ENCODE measurements at regions not wholly inside any gene's neighbourhood (a gene's known extent, or its start where the extent isn't known, plus 50 kb on each side); places are given as distances from the start of the nearest gene placed in this dataset.
"Not testable (repeated sequence)": the region's sequence is repeated elsewhere in the genome, so short reads cannot be mapped to it uniquely, and the experiment has no call there.

- no peak for DNase-seq
Measured at GRCh38 chr16:51553314-51553713, 402.2 kb upstream of the SALL1 start.

- no peak for DNase-seq
Measured at GRCh38 chr16:51550800-51551347, 399.8 kb upstream of the SALL1 start.

DNA sequence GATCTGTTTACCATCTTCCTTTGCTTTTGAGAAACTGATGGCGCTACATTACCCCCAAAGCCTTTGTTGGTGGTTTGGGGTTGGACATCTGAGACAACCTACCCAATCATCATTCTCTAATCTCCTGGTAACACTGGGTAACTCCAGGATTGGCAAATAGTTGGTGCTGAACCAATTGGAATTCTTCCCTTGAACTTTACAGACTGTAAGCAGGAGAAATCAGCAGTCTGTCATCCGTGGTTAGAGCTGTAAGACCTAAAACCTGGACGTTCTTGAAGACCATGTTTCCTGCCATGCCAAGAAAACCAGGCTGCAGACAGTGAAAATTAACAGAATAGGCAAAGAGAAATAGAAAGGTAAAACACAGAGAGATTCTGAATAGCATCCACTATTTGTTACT lies 398.8 kb upstream of the SALL1 start:
- DNase-seq, result no peak

GRCh38 chr16:51545951-51546350 lies 394.9 kb upstream of the SALL1 start:
- no peak for DNase-seq

GRCh38 chr16:51544851-51545467 lies 393.9 kb upstream of the SALL1 start:
- no peak for DNase-seq

GRCh38 chr16:51543971-51544370 lies 392.9 kb upstream of the SALL1 start:
- DNase-seq, result no peak

DNA sequence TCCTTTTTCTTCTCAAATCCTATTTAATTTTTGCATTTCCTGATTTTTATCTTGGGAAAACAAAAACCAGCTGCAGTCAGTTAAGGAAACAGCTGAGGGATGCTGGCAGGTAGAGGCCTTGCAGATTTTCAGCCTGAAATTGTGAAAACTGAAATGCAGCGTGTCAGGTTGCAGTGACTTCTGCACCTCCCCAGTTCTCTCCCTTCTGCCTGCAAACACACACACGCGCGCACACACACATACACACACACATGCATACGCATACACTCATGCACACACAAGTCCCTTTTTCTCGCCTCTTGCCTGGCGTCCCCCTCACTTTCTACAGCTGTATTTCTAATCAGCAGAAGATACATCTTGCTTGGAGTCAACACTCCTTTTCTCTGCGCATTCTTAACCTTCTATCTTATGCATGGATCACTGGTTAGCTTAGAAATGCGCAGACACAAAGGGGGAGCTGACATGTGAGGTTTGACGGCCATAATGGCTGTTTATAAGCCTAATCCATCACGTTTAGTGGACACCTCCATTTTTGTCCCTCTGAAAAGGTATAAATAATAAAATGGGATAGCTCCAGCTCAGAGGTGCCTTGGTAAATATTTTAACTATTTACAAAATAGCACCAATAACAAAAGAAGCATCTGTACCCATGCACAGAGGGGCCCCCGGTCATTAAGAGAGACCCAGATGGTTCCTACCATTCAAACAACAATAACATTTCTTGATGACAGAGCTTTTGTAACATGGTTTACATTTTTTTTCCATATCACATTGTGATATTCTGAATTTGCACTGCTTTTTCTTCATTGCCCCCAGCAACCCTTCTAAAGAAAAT lies 392.1 kb upstream of the SALL1 start:
- no peak for DNase-seq

DNA sequence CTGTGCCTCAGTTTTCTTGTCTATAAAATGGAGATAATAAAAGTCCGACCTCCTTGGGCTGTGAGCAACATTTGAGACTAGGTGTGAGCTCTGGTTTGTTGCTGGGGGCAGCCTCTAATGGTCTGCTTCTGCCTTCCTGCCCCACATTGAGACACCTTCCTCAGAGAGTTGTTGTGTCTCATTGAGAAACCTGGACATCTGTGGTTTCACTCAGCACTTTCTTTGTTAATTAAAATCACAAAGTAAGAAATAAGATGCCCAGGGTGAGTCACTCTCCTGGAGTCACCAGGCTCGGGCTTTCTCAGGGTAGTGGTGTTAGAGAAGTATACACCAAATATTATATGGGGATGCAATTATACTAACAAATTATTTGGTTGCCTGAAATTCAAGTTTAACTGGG lies 389.2 kb upstream of the SALL1 start:
- DNase-seq, result no peak

DNA sequence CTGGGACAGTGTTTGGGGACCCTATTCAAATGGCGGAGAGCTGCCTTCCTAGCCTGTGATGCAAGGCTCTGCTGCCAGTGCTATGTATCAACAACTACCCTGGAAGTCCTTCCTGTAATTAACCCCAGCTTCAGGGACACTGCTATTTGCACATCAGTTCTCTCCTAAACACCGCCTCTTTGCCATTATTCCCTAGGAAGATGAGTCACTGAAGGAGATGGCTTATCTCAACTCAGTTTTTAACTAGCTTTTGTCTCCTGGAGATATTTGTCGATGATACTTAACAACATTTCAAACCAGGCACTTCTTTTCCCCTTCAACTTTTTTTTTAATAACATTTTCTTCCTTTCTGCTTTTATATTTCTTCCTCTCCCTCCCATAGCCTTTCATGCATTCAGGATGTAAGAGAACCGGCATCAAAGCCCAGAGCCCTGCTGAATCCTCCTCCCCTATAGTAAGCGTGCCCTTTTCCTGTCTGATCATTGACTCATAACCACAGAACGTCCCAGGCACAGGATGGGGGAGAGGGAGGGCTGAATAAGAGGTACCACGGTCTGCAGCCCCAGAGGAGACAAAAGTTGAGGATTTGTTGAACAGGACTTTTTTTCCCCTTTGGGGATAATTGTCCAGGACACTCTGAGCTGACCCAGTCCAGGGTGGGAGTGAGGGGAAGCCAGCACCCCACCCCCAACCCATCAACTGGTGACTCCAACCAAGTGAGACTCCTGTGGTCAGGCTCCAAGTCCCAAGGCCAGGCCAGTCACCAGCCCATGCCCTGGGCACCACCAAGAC lies 387.8 kb upstream of the SALL1 start:
- DNase-seq, result no peak

DNA sequence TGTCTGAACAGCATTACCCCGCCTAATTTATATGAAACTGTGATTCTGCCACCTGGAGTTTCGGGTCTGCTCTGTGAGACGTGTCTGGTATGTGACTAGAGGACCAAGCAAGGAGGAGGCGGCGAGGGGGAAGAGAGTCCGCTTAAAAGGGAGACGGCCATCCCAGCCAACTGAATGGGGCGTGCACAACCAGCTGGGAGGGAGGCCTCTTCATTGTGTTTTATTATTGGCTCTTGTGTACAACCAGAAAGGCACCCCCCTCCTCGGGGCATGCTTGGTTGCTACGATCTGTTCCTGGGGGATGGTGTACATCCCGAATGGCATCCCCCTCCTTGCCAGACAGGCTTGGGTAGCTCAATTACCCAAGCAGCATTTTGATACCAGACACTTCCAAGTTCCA lies 384.5 kb upstream of the SALL1 start:
- DNase-seq, result peak in 4 of 56 donors; percentile 13 to 27 (median 16)

DNA sequence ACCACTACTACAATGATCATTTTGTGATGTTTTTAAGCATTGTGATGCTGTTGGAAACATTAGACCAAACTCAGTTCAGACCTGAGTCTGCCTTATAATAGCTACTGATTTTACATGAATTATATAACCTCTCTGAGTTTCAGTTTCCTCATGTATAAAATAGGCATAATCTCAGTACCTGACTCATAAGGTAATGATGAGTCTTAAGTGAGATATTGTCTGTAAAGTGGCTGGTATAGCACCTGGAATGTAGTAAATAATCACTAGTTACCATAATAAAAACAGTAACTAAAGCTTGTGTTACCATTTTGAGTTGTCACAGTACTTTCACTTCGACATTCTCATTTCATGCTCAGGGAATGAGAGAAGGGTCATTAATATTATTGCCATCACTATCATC lies 381.5 kb upstream of the SALL1 start:
- DNase-seq, result no peak

DNA sequence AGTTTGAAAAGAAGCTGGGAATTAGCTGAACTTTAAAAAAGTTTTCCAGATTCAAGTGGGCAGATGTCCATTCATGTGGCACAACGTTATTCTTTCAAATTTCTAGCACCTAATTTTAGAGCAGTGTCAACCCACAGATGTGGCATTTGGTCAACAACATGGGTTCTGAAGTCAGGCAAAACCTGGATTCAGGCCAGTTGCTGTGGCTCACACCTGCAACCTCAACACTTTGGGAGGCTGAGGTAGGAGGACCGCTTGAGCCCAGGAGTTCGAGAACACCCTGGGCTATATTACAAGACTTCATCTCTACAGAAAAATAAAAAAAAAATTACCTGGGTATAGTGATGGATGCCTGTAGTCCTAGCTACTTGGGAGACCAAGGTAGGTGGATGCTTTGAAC lies 380.2 kb upstream of the SALL1 start:
- DNase-seq, result no peak

- DNase-seq, result no peak
Measured at GRCh38 chr16:51527349-51527748, 376.3 kb upstream of the SALL1 start.

DNA sequence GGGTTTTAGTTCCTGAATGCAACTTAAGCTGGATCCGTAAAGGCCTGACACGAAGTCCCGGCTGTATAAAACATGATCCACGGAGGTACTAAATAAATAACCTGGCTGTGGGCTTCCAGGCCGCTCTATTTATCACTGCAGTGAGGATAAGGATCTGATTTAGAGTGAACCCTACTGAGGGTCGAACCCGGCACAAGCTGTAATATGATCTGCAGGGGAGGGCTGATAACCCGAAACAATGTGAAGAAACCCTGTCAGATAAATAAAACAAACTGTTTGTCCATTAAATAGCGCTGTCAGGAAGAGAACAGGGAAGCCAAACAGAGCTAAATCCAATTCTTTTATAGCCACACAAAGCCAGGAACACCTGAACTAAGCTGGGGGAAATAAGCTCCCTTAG lies 375.6 kb upstream of the SALL1 start:
- DNase-seq, result no peak

DNA sequence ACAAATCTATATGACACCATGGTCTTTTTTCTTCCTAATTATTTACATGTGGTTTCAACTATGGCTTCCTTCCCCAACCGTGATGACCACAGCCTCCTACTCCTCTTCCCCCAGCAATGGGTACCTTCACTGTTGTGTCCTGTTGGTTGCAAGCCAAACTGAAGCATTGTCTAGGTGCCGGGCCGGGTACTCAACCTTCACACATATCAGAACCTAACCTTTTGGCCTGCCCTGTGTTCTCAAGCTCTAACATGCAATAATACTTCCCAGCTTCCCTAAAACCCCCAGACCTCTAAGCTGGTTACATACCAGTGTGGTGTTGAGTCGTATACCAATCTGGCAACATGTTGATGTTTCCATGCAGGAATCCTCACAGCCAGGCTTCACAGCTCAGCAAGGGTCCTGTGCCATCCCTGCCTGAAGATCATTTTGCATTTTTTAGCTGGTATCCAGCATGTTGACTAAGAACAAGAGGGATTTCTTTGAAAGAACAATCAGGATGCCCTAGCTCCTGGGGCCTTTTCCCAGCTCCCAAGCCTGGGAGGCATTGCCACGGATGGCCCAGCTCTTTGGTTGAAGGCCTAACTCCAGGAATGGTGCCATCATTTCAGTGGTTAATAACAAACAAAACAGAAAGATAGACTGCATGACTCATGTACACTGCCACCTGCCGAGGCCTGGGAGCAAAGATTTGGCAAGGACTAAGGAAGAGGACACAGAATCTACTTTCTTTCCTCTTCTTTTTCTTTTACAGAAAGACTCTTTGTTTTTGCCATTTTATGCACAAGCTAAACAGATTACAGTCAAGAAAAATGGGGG lies 373.7 kb upstream of the SALL1 start:
- peak in 15 of 56 donors; percentile 6 to 53 (median 25) for DNase-seq

- no peak for DNase-seq
Measured at GRCh38 chr16:51524070-51524469, 373.0 kb upstream of the SALL1 start.

- DNase-seq, result no peak
Measured at GRCh38 chr16:51523400-51523799, 372.3 kb upstream of the SALL1 start.

DNA sequence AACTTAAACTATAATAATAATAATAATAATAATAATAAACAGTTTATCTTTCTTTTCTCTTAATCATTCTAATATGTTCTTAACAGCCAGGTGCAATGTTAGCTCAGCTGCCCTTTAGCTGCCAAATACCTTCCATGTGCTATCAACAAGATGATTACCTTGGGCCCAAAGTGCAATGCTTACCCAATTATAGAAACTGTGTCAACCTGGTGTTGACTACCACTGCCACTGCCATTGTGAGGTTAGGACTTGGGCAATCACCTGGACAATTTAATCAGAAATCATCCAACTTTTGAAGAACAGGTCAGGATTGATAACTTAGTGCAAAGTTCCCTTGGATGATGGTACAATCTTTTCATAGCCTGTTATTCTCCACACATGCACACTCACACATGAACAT lies 371.8 kb upstream of the SALL1 start:
- DNase-seq, result no peak

- DNase-seq, result not testable (repeated sequence)
Measured at GRCh38 chr16:51516960-51517359, 365.9 kb upstream of the SALL1 start.

DNA sequence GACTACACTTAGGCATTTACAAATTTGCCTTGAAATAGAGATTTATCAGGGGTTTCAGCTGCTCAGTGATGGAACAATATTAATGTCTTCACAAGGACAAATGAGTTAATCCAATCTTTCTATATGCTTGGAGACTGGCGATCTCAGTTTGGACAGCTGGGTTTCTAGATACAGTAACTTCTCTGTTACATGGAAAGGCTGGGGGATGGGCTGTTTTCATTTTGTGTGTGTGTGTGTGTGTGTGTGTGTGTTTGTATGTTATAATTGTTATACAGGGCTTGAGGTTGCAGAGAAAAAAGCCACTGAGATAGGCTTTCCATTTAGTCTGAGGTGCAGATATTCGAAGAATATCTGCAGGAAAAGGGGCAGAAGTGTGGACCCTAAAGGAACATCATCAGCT lies 359.3 kb upstream of the SALL1 start:
- DNase-seq, result peak in 18 of 56 donors; percentile 1 to 34 (median 15)

- no peak for DNase-seq
Measured at GRCh38 chr16:51509336-51509735, 358.3 kb upstream of the SALL1 start.

All from nucleus accumbens (tissue), 56 donors.